HepG2 (cell line): ENCODE measurements at regions not wholly inside any gene's neighbourhood (a gene's known extent, or its start where the extent isn't known, plus 50 kb on each side); places are given as distances from the start of the nearest gene placed in this dataset.

ENCODE experiments used
- CBX2 ChIP-seq, 2 experiments: fragments of 200-600 bp in 1 of 2; sonication (generic); formaldehyde crosslinking in 1 of 2; IDR thresholded peaks; 2 replicates each; pipeline versions ENCODE4 v1.7.0 to v1.8.1; 2018 to 2022; ENCODE audit warnings: low read depth in 2 of 2, low read length in 1 of 2, mild to moderate bottlenecking in 1 of 2, missing genetic modification reagents in 1 of 2
- ETV5 ChIP-seq: IDR thresholded peaks from 2 replicates; pipeline ENCODE4 v1.6.1; 2018; ENCODE audit warnings: missing biosample characterization, missing genetic modification reagents, inconsistent platforms, borderline replicate concordance
- EZH2 ChIP-seq: conservative IDR thresholded peaks from 2 replicates; pipeline ENCODE4 v1.6.1; 2012; ENCODE audit warnings: mild to moderate bottlenecking, low read depth, low read length, moderate library complexity
- FOSL2 ChIP-seq: sonication (generic); formaldehyde crosslinking; IDR thresholded peaks from 2 replicates; pipeline ENCODE4 v1.4.0; 2020; ENCODE audit warnings: missing genetic modification reagents
- FOXA1 ChIP-seq, 2 experiments: fragments of 450-650 bp in 1 of 2; sonication (generic) in 1 of 2; formaldehyde crosslinking in 1 of 2; IDR thresholded peaks; 2 replicates each; pipeline versions ENCODE4 v1.4.0 to v1.6.1; 2016 to 2020; ENCODE audit warnings: missing genetic modification reagents in 1 of 2
- FOXA3 ChIP-seq: IDR thresholded peaks from 2 replicates; pipeline ENCODE4 v1.6.1; 2016; ENCODE audit warnings: missing genetic modification reagents, missing compliant biosample characterization
- FOXK2 ChIP-seq: fragments of 450-650 bp; IDR thresholded peaks from 2 replicates; pipeline ENCODE4 v1.6.1; 2016
- GTF2F1 ChIP-seq: fragments of 150-350 bp; IDR thresholded peaks from 2 replicates; pipeline ENCODE4 v1.6.1; 2014; ENCODE audit warnings: low read length
- SNRNP70 ChIP-seq: fragments of 200-400 bp; formaldehyde crosslinking; IDR thresholded peaks from 2 replicates; pipeline ENCODE4 v1.6.1; 2017; ENCODE audit warnings: mild to moderate bottlenecking, low read depth, low read length, moderate library complexity
- TF ChIP-seq, protein P1 (sequence below): sonication (generic); formaldehyde crosslinking; IDR thresholded peaks from 2 replicates; pipeline ENCODE4 v1.5.0; 2020; ENCODE audit warnings: mild to moderate bottlenecking, missing genetic modification reagents
- TF ChIP-seq, protein P2 (sequence below): sonication (generic); formaldehyde crosslinking; IDR thresholded peaks from 2 replicates; pipeline ENCODE4 v1.4.0; 2020; ENCODE audit warnings: mild to moderate bottlenecking, missing genetic modification reagents
- TF ChIP-seq, protein P3 (sequence below): sonication (generic); formaldehyde crosslinking; IDR thresholded peaks from 2 replicates; pipeline ENCODE4 v1.4.0; 2020; ENCODE audit warnings: missing genetic modification reagents
- TF ChIP-seq, protein P4 (sequence below): sonication (generic); formaldehyde crosslinking; IDR thresholded peaks from 2 replicates; pipeline ENCODE4 v1.8.1; 2023; ENCODE audit warnings: missing genetic modification reagents, mild to moderate bottlenecking, borderline replicate concordance

DNA sequence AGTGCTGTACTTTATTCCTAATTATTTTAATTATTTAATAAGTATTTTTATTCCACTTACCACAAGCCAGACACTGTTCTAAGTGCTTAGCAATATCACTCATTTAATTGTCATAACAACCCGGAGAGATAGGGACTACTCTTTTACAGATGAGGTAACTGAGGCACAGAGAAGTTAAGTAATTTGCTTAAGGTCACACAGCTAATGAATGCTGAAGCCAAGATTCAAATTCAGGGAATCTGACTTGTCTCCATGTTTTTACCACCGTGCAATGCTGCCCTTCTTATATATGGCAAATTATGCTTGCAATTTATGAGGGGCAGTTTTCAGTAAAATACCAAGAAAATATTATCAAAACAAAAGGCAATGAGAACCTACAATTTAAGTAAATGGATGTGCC, 168.4 kb upstream of the KIF2A start:
- no peak for TF ChIP-seq ETV5 (CRISPR knock-in tag)
- TF ChIP-seq, protein P1, sequence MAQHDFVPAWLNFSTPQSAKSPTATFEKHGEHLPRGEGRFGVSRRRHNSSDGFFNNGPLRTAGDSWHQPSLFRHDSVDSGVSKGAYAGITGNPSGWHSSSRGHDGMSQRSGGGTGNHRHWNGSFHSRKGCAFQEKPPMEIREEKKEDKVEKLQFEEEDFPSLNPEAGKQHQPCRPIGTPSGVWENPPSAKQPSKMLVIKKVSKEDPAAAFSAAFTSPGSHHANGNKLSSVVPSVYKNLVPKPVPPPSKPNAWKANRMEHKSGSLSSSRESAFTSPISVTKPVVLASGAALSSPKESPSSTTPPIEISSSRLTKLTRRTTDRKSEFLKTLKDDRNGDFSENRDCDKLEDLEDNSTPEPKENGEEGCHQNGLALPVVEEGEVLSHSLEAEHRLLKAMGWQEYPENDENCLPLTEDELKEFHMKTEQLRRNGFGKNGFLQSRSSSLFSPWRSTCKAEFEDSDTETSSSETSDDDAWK = no peak
- TF ChIP-seq FOXA3 (CRISPR knock-in tag) = no peak
- no peak for TF ChIP-seq FOSL2
- TF ChIP-seq CBX2 (IDR thresholded peaks at IDR 0.05; ENCODE audit: low read depth, low read length) = no peak
- TF ChIP-seq CBX2 (CRISPR knock-in tag; IDR thresholded peaks at IDR 0.05; ENCODE audit: low read depth) = no peak
- TF ChIP-seq SNRNP70 = no peak
- TF ChIP-seq, protein P2, sequence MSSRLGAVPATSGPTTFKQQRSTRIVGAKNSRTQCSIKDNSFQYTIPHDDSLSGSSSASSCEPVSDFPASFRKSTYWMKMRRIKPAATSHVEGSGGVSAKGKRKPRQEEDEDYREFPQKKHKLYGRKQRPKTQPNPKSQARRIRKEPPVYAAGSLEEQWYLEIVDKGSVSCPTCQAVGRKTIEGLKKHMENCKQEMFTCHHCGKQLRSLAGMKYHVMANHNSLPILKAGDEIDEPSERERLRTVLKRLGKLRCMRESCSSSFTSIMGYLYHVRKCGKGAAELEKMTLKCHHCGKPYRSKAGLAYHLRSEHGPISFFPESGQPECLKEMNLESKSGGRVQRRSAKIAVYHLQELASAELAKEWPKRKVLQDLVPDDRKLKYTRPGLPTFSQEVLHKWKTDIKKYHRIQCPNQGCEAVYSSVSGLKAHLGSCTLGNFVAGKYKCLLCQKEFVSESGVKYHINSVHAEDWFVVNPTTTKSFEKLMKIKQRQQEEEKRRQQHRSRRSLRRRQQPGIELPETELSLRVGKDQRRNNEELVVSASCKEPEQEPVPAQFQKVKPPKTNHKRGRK (CRISPR knock-in tag) = no peak
- no peak for TF ChIP-seq FOXA1 (IDR thresholded peaks at IDR 0.05)
- TF ChIP-seq FOXA1 (CRISPR knock-in tag; IDR thresholded peaks at IDR 0.05) = no peak
- no peak for TF ChIP-seq GTF2F1
- no peak for TF ChIP-seq EZH2
- TF ChIP-seq FOXK2 = no peak
- TF ChIP-seq, protein P3, sequence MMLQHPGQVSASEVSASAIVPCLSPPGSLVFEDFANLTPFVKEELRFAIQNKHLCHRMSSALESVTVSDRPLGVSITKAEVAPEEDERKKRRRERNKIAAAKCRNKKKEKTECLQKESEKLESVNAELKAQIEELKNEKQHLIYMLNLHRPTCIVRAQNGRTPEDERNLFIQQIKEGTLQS (CRISPR knock-in tag) = no peak
- TF ChIP-seq, protein P4, sequence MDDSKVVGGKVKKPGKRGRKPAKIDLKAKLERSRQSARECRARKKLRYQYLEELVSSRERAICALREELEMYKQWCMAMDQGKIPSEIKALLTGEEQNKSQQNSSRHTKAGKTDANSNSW (CRISPR knock-in tag) = no peak
